ELF-1 (cell line): ENCODE measurements at regions not wholly inside any gene's neighbourhood (a gene's known extent, or its start where the extent isn't known, plus 50 kb on each side); places are given as distances from the start of the nearest gene placed in this dataset.
"Not testable (repeated sequence)": the region's sequence is repeated elsewhere in the genome, so short reads cannot be mapped to it uniquely, and the experiment has no call there.

Experiments used
- DNase-seq: peaks from one replicate; pipeline ENCODE4 v3.0.0-alpha.2; 2016; ENCODE audit warnings: low read depth, low spot score

DNA sequence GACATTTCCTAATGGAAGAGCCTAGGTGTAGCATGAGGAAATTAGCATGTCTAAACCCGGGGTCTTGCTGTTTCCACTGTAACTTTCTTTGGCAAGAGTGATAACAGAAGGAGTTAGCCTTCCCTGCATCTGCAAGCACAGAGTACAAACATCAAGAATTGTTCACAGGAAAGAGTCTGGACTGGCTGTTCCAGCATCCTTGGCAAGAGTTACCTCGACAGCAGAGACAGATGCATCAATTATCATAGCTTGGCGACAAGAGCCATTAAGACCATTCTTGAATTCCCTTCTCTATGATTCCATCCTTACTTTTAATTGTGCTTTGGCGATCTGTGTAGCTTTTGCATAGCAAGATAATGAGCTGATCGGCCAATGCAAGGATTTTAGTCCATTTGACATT, 82.8 kb upstream of the RALGPS2 start:
- no peak for DNase-seq

DNA sequence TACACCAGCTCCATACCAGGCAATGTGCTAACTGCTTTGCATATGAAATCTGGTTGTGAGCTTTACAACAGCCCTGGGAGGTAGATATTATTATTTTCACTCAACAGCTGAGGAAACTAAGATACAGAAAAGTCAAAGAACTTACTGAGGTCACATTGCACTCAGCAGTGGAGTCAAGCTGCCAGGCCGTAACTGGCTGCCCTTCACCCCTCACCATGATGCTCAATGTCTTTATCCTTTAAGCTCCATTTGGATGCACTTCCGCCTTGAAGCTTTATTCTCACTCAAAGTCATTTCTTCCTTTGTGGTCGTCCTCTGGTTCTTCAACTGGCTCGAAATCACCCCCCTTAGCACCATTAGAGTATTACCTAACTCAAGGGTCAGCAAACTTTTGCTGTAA, 81.7 kb upstream of the RALGPS2 start:
- DNase-seq, result no peak

GRCh38 chr1:178643831-178644230, 81.2 kb upstream of the RALGPS2 start:
- no peak for DNase-seq

GRCh38 chr1:178644308-178645120, 80.5 kb upstream of the RALGPS2 start:
- DNase-seq, result no peak

- no peak for DNase-seq
Measured at GRCh38 chr1:178645157-178645807, 79.8 kb upstream of the RALGPS2 start.

DNA sequence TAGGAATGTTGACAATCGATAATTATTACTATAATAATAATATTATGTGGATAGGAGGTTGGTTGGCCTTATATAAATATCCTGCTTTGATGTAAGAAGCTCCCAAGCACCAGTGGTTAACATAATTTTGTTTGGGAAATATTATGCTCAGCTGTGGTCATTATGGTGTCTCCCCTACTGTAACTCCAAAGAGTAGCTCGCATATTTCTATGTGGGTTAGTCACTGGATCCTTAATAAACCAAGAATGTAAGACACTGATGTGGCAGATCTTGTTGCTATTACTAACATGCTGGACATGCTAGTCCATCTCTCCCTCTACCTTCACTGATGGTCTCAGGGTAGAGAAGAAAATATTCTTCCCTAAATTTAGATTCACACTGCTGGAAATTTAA, 79.2 kb upstream of the RALGPS2 start:
- DNase-seq, result no peak

GRCh38 chr1:178646821-178647220, 78.2 kb upstream of the RALGPS2 start:
- DNase-seq, result no peak

DNA sequence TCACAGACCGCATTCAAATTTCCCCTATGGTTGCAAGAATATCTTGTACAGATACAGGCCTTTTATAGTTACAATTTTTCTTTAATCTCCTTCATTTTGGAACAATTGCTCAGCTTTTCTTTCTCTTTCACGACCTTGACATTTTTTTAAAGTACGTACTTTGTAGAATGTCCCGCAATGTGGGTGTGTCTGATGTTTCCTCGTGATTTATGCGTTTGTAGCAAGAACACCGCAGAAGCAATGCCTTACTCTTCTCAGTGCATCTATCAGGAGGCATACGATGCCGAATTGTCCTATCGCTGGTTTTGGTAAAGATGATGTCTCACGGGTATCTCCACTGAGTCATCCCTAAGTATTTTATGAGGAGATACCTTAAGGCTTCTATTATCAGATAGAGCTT, 76.9 kb upstream of the RALGPS2 start:
- DNase-seq, result no peak

DNA sequence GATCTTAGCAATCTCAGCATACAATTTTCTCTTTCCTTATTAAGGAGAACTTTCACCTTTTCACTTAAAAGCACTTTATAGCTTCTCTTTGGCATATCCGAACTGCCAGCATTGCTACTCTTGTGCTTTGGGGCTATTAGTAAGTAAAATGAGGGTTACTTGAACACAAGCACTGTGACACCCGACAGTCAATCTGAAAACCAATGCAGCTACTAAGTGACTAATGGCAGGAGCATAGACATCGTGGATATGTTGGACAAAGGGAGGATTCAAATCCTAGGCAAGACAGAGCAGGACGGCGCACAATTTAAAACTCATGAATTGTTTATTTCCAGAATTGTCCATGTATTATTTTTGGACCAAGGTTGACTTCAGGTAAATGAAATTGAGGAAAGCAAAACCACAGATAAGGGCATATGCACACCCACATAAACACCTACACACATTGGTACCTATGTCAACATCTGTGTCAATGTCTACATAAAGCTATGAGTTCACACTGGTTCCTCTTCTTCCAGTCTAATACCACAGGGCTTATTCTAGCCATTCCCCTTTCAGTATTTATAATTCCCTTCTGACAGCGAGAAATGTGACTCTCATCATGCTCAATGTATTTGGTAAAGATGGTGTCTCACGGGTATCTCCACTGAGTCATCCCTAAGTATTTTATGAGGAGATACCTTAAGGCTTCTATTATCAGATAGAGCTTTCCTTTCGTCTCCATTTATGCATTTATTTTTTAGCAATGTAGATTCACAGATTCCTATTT, 75.3 kb upstream of the RALGPS2 start:
- no peak for DNase-seq

DNA sequence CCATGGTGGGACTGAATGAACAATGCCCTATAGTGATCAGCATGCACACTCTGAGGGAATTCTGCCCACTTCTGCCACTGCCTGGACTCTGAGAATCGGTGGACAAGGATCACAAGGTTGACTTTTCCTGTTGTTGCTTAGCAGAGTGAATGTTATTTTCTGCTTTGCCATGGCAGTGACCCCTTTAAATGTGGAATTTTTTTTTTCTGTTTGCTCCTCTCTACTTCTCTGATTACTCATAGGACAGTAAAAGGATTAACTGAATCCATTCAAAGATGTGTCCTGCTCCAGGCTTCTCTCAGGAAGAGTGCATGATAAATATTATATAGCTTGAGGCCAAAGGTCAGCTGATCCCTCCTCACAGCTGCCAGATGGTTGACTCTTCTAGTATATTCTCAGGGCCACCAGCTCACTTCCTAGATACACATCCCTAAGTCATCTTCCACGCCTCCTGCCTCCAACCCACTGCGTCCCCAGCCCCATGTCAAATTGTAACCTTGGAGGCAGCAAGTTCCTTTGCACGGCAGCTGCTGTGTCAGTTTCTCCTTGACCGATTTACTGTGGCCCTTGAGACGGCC, 74.0 kb upstream of the RALGPS2 start:
- no peak for DNase-seq

DNA sequence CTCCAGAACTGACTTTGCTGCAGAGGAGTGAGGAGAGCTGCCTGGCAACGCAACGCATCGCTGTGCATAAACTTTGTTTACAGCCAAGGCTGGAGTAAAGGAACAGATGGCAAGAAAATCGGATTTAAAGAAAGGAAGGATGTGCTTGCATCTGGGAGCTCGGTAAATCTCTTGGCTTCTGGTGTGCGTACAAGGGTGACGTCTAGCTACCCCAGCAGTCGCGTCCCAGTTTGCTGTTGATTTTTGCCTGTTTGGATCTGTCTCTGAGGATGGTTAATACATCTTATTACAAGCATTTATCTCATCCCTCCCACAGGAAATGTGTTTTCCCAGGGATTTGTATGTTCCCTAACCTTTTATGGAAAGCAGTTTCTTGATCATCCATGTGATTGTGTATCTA, 73.3 kb upstream of the RALGPS2 start:
- DNase-seq, result no peak

GRCh38 chr1:178652506-178653490, 72.2 kb upstream of the RALGPS2 start:
- no peak for DNase-seq

GRCh38 chr1:178659789-178660208, 65.2 kb upstream of the RALGPS2 start:
- DNase-seq, result no peak

- DNase-seq, result no peak
Measured at GRCh38 chr1:178660461-178660860, 64.6 kb upstream of the RALGPS2 start.

- DNase-seq, result no peak
Measured at GRCh38 chr1:178664278-178664677, 60.8 kb upstream of the RALGPS2 start.

GRCh38 chr1:178665579-178665978, 59.5 kb upstream of the RALGPS2 start:
- no peak for DNase-seq

- DNase-seq, result not testable (repeated sequence)
Measured at GRCh38 chr1:178666891-178667290, 58.2 kb upstream of the RALGPS2 start.

GRCh38 chr1:178672434-178672833, 52.6 kb upstream of the RALGPS2 start:
- DNase-seq, result no peak

- DNase-seq, result not testable (repeated sequence)
Measured at GRCh38 chr1:178674559-178674958, 50.5 kb upstream of the RALGPS2 start.
